Dedifferentiated amniotic fluid mesenchymal stem cell (primary cell): ENCODE measurements at regions not wholly inside any gene's neighbourhood (a gene's known extent, or its start where the extent isn't known, plus 50 kb on each side); places are given as distances from the start of the nearest gene placed in this dataset.
A peak's percentile ranks its signal among the peaks of the same experiment; 100 is the strongest.
"Not testable (repeated sequence)": the region's sequence is repeated elsewhere in the genome, so short reads cannot be mapped to it uniquely, and the experiment has no call there.

Experiments
- DNase-seq: peaks from one replicate; pipeline ENCODE4 v3.0.0-alpha.2; 2016; ENCODE audit errors: extremely low spot score

DNA sequence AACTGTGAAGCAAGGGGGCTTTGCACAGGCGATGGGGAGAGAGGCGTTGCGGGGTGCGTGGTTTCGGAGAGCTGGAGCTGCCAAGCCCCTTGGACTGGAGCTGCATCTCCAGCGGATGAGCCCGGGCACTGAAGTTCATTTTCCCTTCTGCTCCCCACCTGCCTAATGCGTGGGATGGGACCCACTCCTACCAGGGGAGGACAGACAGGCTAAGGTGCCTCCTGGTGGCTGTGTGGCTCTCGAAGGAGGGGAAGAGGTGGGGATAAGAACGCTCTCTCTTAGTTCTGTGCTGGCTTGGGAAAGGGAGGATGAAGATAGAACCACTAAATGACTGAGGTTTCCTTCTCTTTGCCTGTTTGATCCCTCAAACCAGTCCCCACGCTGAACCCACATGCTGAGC lies 177.6 kb upstream of the PITRM1 start:
- no peak for DNase-seq

GRCh38 chr10:3348564-3348963 lies 176.0 kb upstream of the PITRM1 start:
- no peak for DNase-seq

- no peak for DNase-seq
These were observed 175.0 kb upstream of the PITRM1 start for GRCh38 chr10:3347413-3348182.

DNA sequence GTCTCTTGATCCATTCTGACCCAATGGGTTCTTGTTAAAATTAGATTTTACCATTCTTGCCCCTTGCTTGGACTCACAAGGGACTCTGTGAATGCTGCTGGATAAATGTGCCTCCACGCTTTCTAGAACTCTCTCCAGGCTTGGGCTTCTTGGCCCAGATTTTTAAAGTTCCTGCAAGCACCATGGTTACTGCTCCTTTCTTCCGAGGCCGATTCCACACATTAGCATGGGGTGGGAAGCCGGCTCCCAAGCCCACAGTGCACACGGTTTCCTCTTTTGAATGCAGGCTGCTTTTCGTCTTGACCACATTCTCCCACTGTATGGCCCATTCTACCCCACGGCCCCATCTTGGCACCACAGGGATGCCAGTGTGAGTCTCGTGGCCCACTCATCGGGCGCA lies 174.3 kb upstream of the PITRM1 start:
- DNase-seq: no peak

- DNase-seq: no peak
These were observed 170.2 kb upstream of the PITRM1 start for GRCh38 chr10:3342771-3343170.

- no peak for DNase-seq
These were observed 167.6 kb upstream of the PITRM1 start for GRCh38 chr10:3340127-3340730.

- DNase-seq: no peak
These were observed 167.0 kb upstream of the PITRM1 start for GRCh38 chr10:3339531-3339950.

- DNase-seq: no peak
These were observed 166.5 kb upstream of the PITRM1 start for GRCh38 chr10:3339121-3339520.

DNA sequence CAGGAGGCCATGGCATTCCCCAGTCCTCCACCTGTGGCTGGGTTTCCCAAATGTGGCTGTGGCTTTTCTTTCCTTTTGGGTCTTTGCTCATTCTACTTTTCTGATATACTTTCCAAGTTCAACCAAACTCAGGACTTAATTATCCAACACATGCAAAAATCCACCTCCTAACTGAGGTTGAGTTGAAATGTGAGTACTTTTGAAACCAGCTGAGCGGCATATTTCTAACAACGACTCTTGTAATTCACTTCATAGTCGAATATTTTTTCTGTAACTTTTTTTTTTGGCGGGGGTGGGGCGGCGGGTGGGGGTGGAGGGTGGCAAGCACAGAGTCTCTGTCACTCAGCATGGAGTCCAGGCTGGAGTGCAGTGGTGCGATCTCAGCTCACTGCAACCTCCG lies 165.2 kb upstream of the PITRM1 start:
- DNase-seq: no peak

GRCh38 chr10:3336673-3337293 lies 164.2 kb upstream of the PITRM1 start:
- DNase-seq: no peak

DNA sequence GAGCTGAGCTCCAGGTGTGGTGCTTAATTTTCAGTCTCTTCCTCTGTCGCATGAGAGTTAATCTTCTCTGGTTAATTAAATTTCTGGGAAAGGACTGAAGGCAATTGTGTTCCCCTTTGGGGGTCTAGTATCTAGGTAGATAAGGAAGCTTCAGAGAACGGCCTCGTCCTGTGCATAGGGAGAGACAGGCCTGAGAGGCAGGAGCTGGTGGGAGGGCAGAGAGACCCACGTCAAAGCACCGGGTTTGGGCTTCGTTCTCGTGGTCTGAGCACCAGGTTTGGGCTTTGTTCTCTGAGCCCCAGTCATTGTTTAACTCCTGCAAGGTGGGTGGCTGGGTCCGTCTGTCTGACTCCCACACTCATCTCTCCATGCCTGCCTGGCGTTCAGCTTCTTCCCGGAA lies 160.8 kb upstream of the PITRM1 start:
- no peak for DNase-seq

GRCh38 chr10:3331690-3332230 lies 159.2 kb upstream of the PITRM1 start:
- no peak for DNase-seq

DNA sequence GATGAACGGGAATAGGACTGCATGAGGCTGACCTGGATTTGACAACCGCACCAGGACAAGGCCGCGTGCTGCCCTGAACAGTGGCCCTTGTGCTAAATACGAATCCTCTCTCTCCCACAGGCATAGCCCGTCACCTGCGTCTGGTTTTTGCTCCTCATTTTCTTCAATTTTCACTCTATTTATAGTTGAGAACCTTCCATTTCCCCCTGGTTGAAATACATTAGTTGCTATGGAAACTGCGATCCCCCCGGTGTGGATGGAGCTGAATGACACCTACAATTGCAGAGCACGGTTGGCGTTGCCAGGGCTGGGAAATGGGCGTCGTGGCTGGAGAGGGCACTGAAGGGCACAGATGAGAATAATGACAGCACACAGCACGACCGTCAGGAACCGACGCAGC lies 158.6 kb upstream of the PITRM1 start:
- no peak for DNase-seq

- peak; percentile 28 for DNase-seq
These were observed 158.1 kb upstream of the PITRM1 start for GRCh38 chr10:3330663-3331062.

DNA sequence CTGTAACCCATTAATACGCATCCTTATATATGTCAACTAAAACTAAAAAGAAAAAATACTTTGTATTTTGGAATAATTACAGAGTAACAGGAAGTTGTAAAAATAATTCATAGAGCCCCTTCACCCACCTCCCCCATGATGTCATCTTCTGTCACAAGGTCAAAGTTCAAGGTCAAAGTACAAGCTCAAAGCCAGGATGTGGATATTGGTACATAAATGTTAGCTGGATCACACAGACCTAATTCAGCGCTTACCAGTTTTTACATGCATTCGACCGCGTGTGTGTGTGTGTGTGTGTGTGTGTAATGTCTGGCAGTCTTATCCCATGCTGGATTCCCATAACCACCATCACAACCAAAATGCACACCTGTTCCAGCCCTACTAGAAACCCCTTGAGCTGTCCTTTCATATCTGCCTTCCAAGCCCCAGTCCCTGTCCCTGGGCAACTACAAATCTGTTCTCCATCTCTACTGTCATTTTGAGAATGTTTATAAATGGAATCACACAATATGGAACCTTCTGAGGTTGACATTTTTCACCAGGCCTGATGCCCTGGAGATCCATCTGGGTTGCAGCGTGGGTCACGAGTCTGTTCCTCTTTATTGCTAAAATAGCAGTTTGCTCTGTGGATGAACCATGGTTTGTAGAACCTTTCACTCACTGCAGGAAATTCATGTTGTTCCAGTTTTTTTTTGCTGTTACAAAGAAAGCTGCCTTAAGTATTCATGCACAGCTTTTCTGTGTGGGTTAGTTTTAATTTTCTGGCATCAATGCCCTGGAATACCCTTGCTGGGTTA lies 153.6 kb upstream of the PITRM1 start:
- no peak for DNase-seq

GRCh38 chr10:3324612-3325038 lies 152.0 kb upstream of the PITRM1 start:
- DNase-seq: no peak

DNA sequence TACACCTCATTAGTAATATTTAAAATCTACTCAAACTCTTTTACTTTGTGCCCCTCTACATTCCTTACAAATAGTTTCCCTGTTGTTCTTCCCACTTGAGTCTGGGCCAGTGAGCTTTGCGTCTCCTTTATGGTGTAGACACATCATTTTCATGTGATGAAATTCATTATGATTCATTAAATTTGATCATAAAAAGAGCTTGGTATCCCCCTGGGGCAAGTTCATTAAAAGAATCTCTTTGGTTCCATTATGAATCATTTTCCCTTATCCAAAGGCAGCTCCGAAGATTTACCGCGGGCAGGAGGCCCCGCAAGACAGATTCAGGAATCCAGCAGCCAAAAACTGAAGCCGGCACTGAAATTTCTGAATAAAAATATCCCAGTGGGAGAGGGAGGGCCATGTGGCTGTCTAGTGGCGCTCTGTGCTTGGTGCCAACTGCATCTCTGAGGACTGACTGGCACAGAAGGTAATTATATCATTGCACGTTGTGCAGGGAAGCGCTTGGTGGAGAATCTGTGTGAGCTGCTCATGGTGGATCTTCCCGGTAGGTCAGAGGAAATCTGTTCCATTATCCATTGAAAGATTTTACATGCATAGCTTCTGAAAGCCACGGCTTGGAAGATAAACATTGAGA lies 151.4 kb upstream of the PITRM1 start:
- DNase-seq: no peak

DNA sequence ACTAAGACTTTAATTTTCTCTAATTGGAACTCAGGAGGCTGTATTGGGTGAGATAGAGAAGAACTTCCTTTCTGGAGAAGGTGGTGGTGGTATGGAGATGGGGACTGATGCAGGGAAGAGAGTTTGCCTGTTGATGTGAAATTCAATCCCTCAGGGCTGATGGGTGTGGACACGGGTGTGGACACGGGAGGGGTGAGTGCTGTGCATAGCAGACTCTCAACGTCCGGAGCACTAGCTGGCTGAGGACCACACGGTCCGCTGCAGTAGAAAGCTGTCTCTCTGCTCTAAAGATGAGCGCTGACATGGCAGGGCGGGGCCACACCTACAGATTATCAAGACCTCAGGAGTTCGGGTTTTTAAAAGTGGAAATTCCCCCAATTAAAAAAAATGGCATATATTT lies 148.5 kb upstream of the PITRM1 start:
- DNase-seq: no peak

DNA sequence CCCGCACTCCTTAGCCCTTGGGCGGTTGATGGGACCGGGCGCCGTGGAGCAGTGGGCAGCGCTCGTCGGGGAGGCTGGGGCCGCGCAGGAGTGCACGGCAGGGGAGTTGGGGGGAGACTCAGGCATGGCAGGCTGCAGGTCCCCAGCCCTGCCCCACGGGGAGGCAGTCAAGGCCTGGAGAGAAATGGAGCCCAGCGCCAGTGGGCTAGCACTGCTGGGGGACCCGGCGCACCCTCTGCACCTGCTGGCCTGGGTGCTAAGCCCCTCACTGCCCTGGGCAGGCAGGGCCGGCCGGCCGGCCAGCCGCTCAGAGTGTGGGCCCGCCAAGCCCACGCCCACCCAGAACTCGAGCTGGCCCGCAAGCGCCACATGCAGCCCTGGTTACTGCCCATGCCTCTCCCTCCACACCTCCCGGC lies 147.2 kb upstream of the PITRM1 start:
- no peak for DNase-seq

DNA sequence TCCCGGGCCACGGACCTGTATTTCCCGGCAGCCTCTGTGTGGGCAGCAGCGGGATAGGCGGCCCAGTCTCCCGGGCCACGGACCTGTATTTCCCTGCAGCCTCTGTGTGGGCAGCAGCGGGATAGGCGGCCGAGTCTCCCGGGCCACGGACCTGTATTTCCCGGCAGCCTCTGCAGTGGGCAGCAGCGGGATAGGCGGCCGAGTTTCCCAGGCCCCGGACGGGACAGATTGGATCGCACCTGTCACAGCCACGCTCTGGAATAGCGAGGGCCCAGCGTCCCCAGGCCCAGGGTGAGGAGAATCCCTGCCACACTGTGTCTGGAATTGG lies 145.9 kb upstream of the PITRM1 start:
- DNase-seq: not testable (repeated sequence)
